Glomerular visceral epithelial cell (primary cell): ENCODE measurements at regions not wholly inside any gene's neighbourhood (a gene's known extent, or its start where the extent isn't known, plus 50 kb on each side); places are given as distances from the start of the nearest gene placed in this dataset.
A peak's percentile ranks its signal among the peaks of the same experiment; 100 is the strongest.

ENCODE experiments used
- DNase-seq: peaks from one replicate; pipeline ENCODE4 v3.0.0-alpha.2; 2016; ENCODE audit errors: extremely low spot score

GRCh38 chr22:27617214-27617881 is 184.2 kb downstream of the MN1 start:
- DNase-seq = no peak

- DNase-seq = no peak
Measured at GRCh38 chr22:27620367-27621154, 181.0 kb downstream of the MN1 start.

- DNase-seq = no peak
Measured at GRCh38 chr22:27621486-27622070, 180.0 kb downstream of the MN1 start.

- DNase-seq = no peak
Measured at GRCh38 chr22:27624042-27624441, 177.5 kb downstream of the MN1 start.

GRCh38 chr22:27624705-27625104 is 176.9 kb downstream of the MN1 start:
- no peak for DNase-seq

- DNase-seq = no peak
Measured at GRCh38 chr22:27625769-27626674, 175.5 kb downstream of the MN1 start.

- no peak for DNase-seq
Measured at GRCh38 chr22:27626675-27627443, 174.7 kb downstream of the MN1 start.

GRCh38 chr22:27627444-27627833 is 174.1 kb downstream of the MN1 start:
- no peak for DNase-seq

GRCh38 chr22:27627901-27628300 is 173.7 kb downstream of the MN1 start:
- no peak for DNase-seq

GRCh38 chr22:27628341-27628740 is 173.2 kb downstream of the MN1 start:
- DNase-seq = no peak

GRCh38 chr22:27628891-27629631 is 172.5 kb downstream of the MN1 start:
- no peak for DNase-seq

GRCh38 chr22:27629908-27630673 is 171.5 kb downstream of the MN1 start:
- DNase-seq = no peak

- DNase-seq = no peak
Measured at GRCh38 chr22:27630754-27631153, 170.8 kb downstream of the MN1 start.

GRCh38 chr22:27631641-27632040 is 169.9 kb downstream of the MN1 start:
- no peak for DNase-seq

GRCh38 chr22:27632451-27633295 is 168.9 kb downstream of the MN1 start:
- peak; percentile 31 for DNase-seq

- DNase-seq = no peak
Measured at GRCh38 chr22:27633296-27633871, 168.2 kb downstream of the MN1 start.

GRCh38 chr22:27634043-27634740 is 167.4 kb downstream of the MN1 start:
- no peak for DNase-seq

GRCh38 chr22:27635435-27635834 is 166.1 kb downstream of the MN1 start:
- DNase-seq = no peak
